ENCODE measurements at regions not wholly inside any gene's neighbourhood (a gene's known extent, or its start where the extent isn't known, plus 50 kb on each side); places are given as distances from the start of the nearest gene placed in this dataset.

- TF ChIP-seq CTCF (IDR thresholded peaks at IDR 0.05): no peak
- TF ChIP-seq POLR2A (IDR thresholded peaks at IDR 0.05): no peak
- no peak for TF ChIP-seq EP300 (IDR thresholded peaks at IDR 0.05)
Measured at GRCh38 chr9:86722706-86723075, 224.6 kb downstream of the GAS1 start.
